Endodermal cell (in vitro differentiated cells): ENCODE measurements at regions not wholly inside any gene's neighbourhood (a gene's known extent, or its start where the extent isn't known, plus 50 kb on each side); places are given as distances from the start of the nearest gene placed in this dataset.

Source experiments
- DNase-seq: peaks from one replicate; pipeline ENCODE4 v3.0.0-alpha.2; 2017
- H3K27ac ChIP-seq: 2 replicates; pipeline ENCODE4 v1.5.1; 2013; ENCODE audit warnings: mild to moderate bottlenecking, low read depth, low read length, moderate library complexity
- H3K27me3 ChIP-seq: 2 replicates; pipeline ENCODE4 v1.6.1; 2013; ENCODE audit warnings: mild to moderate bottlenecking, low read length, moderate library complexity; ENCODE audit not compliant: insufficient read depth, control insufficient read depth, poor library complexity, severe bottlenecking
- H3K36me3 ChIP-seq: 2 replicates; pipeline ENCODE4 v1.7.0; 2013; ENCODE audit warnings: mild to moderate bottlenecking, low read length, moderate library complexity; ENCODE audit not compliant: control insufficient read depth, insufficient read depth
- H3K4me1 ChIP-seq: one replicate; pipeline ENCODE4 v1.7.0; 2013; ENCODE audit warnings: low read length; ENCODE audit not compliant: control insufficient read depth, insufficient read depth
- H3K4me3 ChIP-seq: 2 replicates; pipeline ENCODE4 v1.5.1; 2013; ENCODE audit warnings: mild to moderate bottlenecking, low read length, moderate library complexity
- H3K9ac ChIP-seq: 2 replicates; pipeline ENCODE4 v1.6.1; 2013; ENCODE audit warnings: mild to moderate bottlenecking, low read length, moderate library complexity; ENCODE audit not compliant: poor library complexity, severe bottlenecking; ENCODE audit errors: extremely low read depth
- H3K9me3 ChIP-seq: 2 replicates; pipeline ENCODE4 v1.6.1; 2013; ENCODE audit warnings: mild to moderate bottlenecking, low read length, moderate library complexity; ENCODE audit not compliant: control insufficient read depth
- H3K27ac Mint-ChIP-seq: 2 replicates; pipeline ENCODE4 v1.8.0; 2020; ENCODE audit warnings: mixed read lengths
- H3K27me3 Mint-ChIP-seq: 2 replicates; pipeline ENCODE4 v1.8.0; 2021; ENCODE audit warnings: mild to moderate bottlenecking, mixed read lengths; ENCODE audit not compliant: insufficient read depth
- H3K36me3 Mint-ChIP-seq: 2 replicates; pipeline ENCODE4 v1.8.0; 2020; ENCODE audit warnings: low read depth, mixed read lengths
- H3K4me1 Mint-ChIP-seq: 2 replicates; pipeline ENCODE4 v1.8.0; 2020; ENCODE audit warnings: mixed read lengths
- H3K4me3 Mint-ChIP-seq: 2 replicates; pipeline ENCODE4 v1.8.0; 2020; ENCODE audit warnings: mild to moderate bottlenecking, moderate library complexity, mixed read lengths
- H3K9me3 Mint-ChIP-seq: 2 replicates; pipeline ENCODE4 v1.8.0; 2020; ENCODE audit warnings: mild to moderate bottlenecking, mixed read lengths
- CTCF ChIP-seq: fragments of 200-600 bp; sonication (generic); conservative IDR thresholded peaks from 2 replicates; pipeline ENCODE4 v1.5.0; 2021; ENCODE audit warnings: antibody characterized with exemption, mild to moderate bottlenecking
- WGBS, 2 experiments: methylation state at CpG; one replicate each; pipeline versions ENCODE4 v1.1.5 to v1.1.7; 2013; ENCODE audit warnings: missing lambda C conversion rate in 2 of 2, mixed read lengths in 1 of 2; ENCODE audit not compliant: insufficient coverage in 1 of 2, insufficient read length in 1 of 2; 5-methylcytosine and 5-hydroxymethylcytosine counted together

GRCh38 chr1:234971586-234972297 lies 156.9 kb downstream of the TOMM20 start:
- peak overlapping the region; percentile 89 for H3K27ac Mint-ChIP-seq
- Histone ChIP-seq H3K9me3 (no peaks in the 10 kb centered on the region), H3K27ac (peak overlapping the region; percentile 78), H3K27me3 (no peaks in the 10 kb centered on the region), H3K4me3 (no peak overlapping the region), H3K9ac (no peak overlapping the region), H3K36me3 (no peaks in the 10 kb centered on the region), H3K4me1 (peaks cover 30% of the 10 kb centered on the region)
- no peaks in the 10 kb centered on the region for H3K9me3 Mint-ChIP-seq
- WGBS, 2 experiments, result 91 to 96% methylated on average over 9 of the region's 9 CpGs
- H3K36me3 Mint-ChIP-seq, result no peaks in the 10 kb centered on the region
- DNase-seq, result peak; percentile 35
- no peak for TF ChIP-seq CTCF
- H3K4me3 Mint-ChIP-seq, result no peak overlapping the region
- peaks cover 2% of the 10 kb centered on the region for H3K27me3 Mint-ChIP-seq
- peaks cover 67% of the 10 kb centered on the region for H3K4me1 Mint-ChIP-seq

- H3K4me1 Mint-ChIP-seq, result peaks cover 60% of the 10 kb centered on the region
- peak overlapping the region; percentile 34 for H3K4me3 Mint-ChIP-seq
Measured at GRCh38 chr1:234970731-234971476, 157.7 kb downstream of the TOMM20 start.

GRCh38 chr1:234970401-234970730 lies 158.3 kb downstream of the TOMM20 start:
- Mint-ChIP-seq H3K27ac (peak overlapping the region; percentile 89), H3K9me3 (no peaks in the 10 kb centered on the region), H3K4me3 (peak overlapping the region; percentile 34), H3K27me3 (peaks cover 2% of the 10 kb centered on the region), H3K4me1 (peaks cover 54% of the 10 kb centered on the region), H3K36me3 (no peaks in the 10 kb centered on the region)
- Histone ChIP-seq H3K36me3 (no peaks in the 10 kb centered on the region), H3K9me3 (no peaks in the 10 kb centered on the region), H3K27ac (peak overlapping the region; percentile 78), H3K4me1 (peaks cover 26% of the 10 kb centered on the region), H3K4me3 (no peak overlapping the region), H3K27me3 (no peaks in the 10 kb centered on the region), H3K9ac (no peak overlapping the region)
- DNase-seq, result no peak
- no peak for TF ChIP-seq CTCF
- WGBS, 2 experiments, result 47 to 50% methylated on average over 2 to 4 of the region's 4 CpGs

More at GRCh38 chr1:234970731-234971476, 157.7 kb downstream of the TOMM20 start:
- H3K36me3 Mint-ChIP-seq, result no peaks in the 10 kb centered on the region
- peak overlapping the region; percentile 78 for H3K27ac ChIP-seq
- H3K27me3 Mint-ChIP-seq, result peaks cover 2% of the 10 kb centered on the region
- H3K4me3 ChIP-seq, result no peak overlapping the region
- no peak overlapping the region for H3K9ac ChIP-seq
- peak overlapping the region; percentile 89 for H3K27ac Mint-ChIP-seq
- no peaks in the 10 kb centered on the region for H3K27me3 ChIP-seq
- no peaks in the 10 kb centered on the region for H3K9me3 Mint-ChIP-seq
- 53 to 59% methylated on average over 11 to 12 of the region's 12 CpGs for WGBS, 2 experiments
- no peaks in the 10 kb centered on the region for H3K36me3 ChIP-seq
- DNase-seq, result peak; percentile 84
- H3K4me1 ChIP-seq, result peaks cover 30% of the 10 kb centered on the region
- no peaks in the 10 kb centered on the region for H3K9me3 ChIP-seq
- no peak for TF ChIP-seq CTCF
